ENCODE measurements at regions not wholly inside any gene's neighbourhood (a gene's known extent, or its start where the extent isn't known, plus 50 kb on each side); places are given as distances from the start of the nearest gene placed in this dataset.

DNA sequence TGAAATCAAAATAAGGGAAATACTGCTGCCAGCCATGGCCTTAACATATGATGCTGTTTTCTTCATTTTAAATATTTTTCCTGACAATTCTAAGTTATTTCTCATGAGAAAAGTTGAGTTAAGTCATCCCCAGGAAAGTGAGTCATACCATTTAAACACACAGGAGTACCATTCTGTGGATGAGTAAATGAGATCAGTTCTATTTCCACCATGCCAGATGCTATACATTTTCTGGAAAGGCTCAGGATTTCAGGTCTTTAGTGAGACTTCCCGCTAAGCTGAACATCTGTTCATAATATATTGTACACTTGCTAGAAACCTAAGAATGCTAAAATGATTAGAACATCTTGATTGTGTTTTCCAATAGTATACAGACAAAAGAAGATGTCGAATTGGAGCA, 256.2 kb upstream of the MANEA start:
- H3K27me3 ChIP-seq = no peaks in the 10 kb centered on the region
- no peak for TF ChIP-seq Cebpa-rat (IDR thresholded peaks at IDR 0.05)
- no peaks in the 10 kb centered on the region for H3K4me1 ChIP-seq
- no peaks in the 10 kb centered on the region for H3K36me3 ChIP-seq
- no peaks in the 10 kb centered on the region for H4K20me1 ChIP-seq
- no peak overlapping the region for H3K4me2 ChIP-seq
- no peak overlapping the region for H3K27ac ChIP-seq
- no peak overlapping the region for H3K4me3 ChIP-seq
- no peak overlapping the region for H3K9ac ChIP-seq
- H3K9me3 ChIP-seq = no peaks in the 10 kb centered on the region

DNA sequence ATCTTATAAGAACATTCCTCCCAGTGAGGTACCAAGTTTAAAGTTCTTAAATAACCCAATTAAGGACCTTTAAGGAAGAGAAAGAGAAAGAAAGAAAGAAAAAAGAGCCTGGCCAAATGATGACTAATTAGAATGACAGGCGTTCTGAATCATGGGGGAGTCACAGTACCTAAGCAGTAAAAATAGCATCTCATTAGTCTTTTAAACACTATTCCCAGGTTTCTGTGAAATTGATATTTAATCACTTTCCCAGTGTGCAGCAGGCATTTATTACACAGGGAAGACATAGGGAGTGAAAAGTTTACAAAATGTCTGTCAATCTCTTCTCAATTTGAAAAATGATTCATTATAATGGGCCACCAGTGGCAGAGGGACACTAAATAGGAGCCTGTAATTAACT, 251.4 kb upstream of the MANEA start:
- no peaks in the 10 kb centered on the region for H3K9me3 ChIP-seq
- H3K4me1 ChIP-seq = no peaks in the 10 kb centered on the region
- H3K4me2 ChIP-seq = no peak overlapping the region
- no peak overlapping the region for H3K27ac ChIP-seq
- TF ChIP-seq Cebpa-rat (IDR thresholded peaks at IDR 0.05) = no peak
- no peak overlapping the region for H3K4me3 ChIP-seq
- H3K9ac ChIP-seq = no peak overlapping the region
- no peaks in the 10 kb centered on the region for H3K36me3 ChIP-seq
- H4K20me1 ChIP-seq = no peaks in the 10 kb centered on the region
- H3K27me3 ChIP-seq = no peaks in the 10 kb centered on the region

DNA sequence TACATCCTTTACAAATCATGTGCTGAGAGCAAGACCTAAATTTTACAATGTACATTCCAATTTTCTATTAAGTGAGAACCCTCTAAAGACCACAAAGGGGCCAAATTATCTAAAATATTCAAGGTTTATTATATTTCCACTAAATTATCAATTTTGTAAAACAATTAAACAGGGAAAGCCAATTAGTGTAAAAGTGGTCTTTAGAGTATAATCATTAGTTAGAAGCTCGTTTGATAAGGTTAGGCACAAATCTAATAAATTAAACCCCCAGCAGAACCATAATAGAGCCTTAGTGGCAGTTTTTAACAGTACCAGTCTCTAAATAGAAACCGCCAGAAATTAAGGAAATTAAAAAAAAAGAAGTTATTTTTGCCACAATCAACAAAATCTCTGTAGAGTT, 249.1 kb upstream of the MANEA start:
- H3K27me3 ChIP-seq = no peaks in the 10 kb centered on the region
- H3K4me3 ChIP-seq = no peak overlapping the region
- H3K9ac ChIP-seq = no peak overlapping the region
- no peaks in the 10 kb centered on the region for H3K36me3 ChIP-seq
- no peak for TF ChIP-seq Cebpa-rat (IDR thresholded peaks at IDR 0.05)
- no peaks in the 10 kb centered on the region for H3K4me1 ChIP-seq
- H3K9me3 ChIP-seq = no peaks in the 10 kb centered on the region
- H4K20me1 ChIP-seq = no peaks in the 10 kb centered on the region
- H3K4me2 ChIP-seq = no peak overlapping the region
- no peak overlapping the region for H3K27ac ChIP-seq

DNA sequence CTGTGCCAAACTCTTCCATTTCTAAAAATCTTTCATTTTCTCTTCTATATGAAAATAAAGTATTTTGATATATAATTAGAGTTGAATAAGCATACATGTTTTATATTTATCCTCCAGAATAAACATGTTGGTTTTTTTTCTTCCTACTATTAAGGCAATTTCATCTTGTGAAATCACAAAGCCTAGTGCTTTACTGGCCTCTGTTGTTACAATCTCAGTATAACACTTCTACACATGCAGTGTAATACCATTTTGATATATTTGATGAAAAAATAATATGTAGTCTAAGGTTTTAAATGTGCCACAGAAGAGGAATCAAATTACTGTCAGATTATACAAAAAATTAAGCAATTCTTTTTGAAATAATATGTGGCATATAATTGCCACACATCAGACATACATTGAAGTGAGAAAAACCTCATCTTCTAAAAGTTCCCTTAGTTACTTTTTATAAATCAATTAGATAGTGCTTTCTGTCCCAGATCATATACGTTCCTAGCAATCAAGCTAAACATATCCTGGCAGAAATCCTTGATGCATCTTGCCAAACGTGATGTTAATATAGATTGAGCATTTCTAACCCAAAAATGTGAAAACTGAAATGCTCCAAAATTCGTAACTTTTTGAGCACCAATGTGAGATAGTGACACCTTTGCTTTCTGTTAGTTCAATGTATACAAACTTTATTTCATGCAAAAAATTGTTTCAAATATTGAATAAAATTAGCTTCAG, 225.1 kb upstream of the MANEA start:
- no peaks in the 10 kb centered on the region for H3K27me3 ChIP-seq
- H3K9ac ChIP-seq = no peak overlapping the region
- H3K36me3 ChIP-seq = no peaks in the 10 kb centered on the region
- no peak overlapping the region for H3K4me2 ChIP-seq
- H3K9me3 ChIP-seq = no peaks in the 10 kb centered on the region
- H3K27ac ChIP-seq = no peak overlapping the region
- no peaks in the 10 kb centered on the region for H4K20me1 ChIP-seq
- no peak overlapping the region for H3K4me3 ChIP-seq
- no peak for TF ChIP-seq Cebpa-rat (IDR thresholded peaks at IDR 0.05)
- H3K4me1 ChIP-seq = no peaks in the 10 kb centered on the region

DNA sequence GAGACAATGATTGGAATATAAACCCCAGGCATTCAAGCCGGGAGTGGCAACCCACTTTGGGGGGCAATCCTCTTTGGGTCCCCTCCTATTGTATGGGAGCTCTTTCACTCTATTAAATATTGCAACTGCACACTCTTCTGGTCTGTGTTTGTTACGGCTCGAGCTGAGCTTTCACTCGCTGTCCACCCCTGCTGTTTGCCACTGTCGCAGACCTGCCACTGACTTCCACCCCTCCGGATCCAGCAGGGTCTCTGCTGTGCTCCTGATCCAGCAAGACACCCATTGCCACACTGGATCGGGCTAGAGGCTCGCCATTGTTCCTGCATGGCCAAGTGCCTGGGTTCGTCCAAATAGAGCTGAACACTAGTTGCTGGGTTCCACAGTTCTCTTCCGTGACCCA, 222.8 kb upstream of the MANEA start:
- no peak overlapping the region for H3K4me3 ChIP-seq
- H3K9me3 ChIP-seq = no peaks in the 10 kb centered on the region
- no peak overlapping the region for H3K27ac ChIP-seq
- H4K20me1 ChIP-seq = no peaks in the 10 kb centered on the region
- no peak for TF ChIP-seq Cebpa-rat (IDR thresholded peaks at IDR 0.05)
- no peaks in the 10 kb centered on the region for H3K4me1 ChIP-seq
- no peaks in the 10 kb centered on the region for H3K27me3 ChIP-seq
- no peak overlapping the region for H3K4me2 ChIP-seq
- no peaks in the 10 kb centered on the region for H3K36me3 ChIP-seq
- H3K9ac ChIP-seq = no peak overlapping the region

DNA sequence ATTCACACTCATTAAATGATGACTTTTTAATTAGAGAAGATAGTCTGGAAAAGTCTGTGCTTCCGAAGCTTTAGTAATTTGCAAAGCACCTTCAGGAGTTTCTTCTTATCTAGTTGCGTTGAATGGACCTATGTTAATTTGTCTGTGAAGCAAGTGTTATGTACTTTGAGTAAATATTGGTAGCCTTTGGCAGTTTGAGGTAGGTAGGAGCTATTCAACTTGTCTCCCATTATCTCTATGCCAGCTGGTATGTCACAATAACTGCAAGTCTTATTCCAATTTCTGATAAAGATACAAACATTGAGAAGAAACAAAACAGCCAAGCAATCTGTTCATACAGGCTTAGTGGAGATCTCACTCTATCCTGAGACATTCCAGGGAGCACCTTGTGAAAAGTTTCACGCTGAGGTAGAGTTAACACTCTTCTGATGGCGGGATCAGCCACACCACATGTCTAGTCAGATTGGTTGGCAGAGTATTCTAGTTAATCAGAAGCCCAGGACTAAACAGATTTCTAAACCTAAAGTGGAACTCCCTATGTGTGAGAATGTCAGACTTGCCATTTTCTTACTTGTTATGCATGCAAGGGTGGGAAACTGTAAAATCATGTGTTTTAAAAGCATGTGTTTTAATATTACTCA, 219.8 kb upstream of the MANEA start:
- Histone ChIP-seq H4K20me1 (no peaks in the 10 kb centered on the region), H3K27ac (no peak overlapping the region), H3K4me2 (no peak overlapping the region), H3K4me3 (no peak overlapping the region), H3K4me1 (no peaks in the 10 kb centered on the region), H3K9ac (no peak overlapping the region), H3K36me3 (no peaks in the 10 kb centered on the region), H3K27me3 (no peaks in the 10 kb centered on the region), H3K9me3 (no peaks in the 10 kb centered on the region)
- no peak for TF ChIP-seq Cebpa-rat (IDR thresholded peaks at IDR 0.05)

DNA sequence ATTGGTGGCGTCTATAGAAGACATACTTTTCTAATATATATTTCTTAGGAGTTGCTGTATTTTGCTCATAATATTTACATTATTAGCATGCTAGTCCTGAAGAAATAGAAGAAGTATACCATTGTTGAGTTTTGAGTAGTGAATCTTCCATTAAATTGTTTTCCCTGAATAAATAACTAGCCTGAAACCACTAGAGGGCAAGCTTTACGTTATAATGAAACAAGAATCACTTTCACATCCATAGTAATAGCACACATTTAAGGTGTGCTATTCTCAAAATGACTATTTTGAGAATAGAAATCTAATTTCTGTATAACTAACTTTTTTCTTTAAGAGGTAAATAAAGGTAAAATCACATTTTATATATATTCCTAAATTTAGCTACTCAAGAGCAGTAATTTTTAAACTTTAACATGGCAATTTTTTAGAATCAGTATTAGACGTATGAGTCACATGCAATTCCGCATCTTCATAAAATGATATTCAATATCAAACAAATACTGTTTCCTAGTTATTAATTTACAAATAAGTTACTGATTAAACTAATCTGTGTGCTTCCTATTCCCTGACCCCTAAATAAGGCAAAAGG, 213.2 kb upstream of the MANEA start:
- H4K20me1 ChIP-seq = no peaks in the 10 kb centered on the region
- no peaks in the 10 kb centered on the region for H3K27me3 ChIP-seq
- no peak overlapping the region for H3K9ac ChIP-seq
- no peaks in the 10 kb centered on the region for H3K9me3 ChIP-seq
- no peaks in the 10 kb centered on the region for H3K36me3 ChIP-seq
- H3K27ac ChIP-seq = no peak overlapping the region
- H3K4me1 ChIP-seq = no peaks in the 10 kb centered on the region
- no peak overlapping the region for H3K4me2 ChIP-seq
- TF ChIP-seq Cebpa-rat (IDR thresholded peaks at IDR 0.05) = no peak
- no peak overlapping the region for H3K4me3 ChIP-seq

DNA sequence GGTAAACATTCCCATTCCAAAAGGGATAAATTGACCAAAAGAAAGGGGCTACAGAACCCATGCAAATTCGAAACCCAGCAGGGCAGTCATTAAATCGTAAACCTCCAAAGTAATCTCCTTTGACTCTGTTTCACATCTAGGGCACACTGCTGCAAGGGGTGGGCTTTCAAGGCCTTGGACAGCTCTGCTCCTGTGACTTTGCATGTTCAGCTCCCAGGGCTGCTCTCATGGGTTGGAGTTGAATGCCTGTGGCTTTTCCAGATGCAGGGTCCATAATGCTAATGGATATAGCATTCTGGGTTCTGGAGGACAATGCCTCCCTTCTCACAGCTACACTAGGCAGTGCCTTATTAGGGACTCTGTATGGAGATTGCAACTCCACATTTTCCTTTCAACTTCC, 211.9 kb upstream of the MANEA start:
- Histone ChIP-seq H3K4me1 (no peaks in the 10 kb centered on the region), H3K4me3 (no peak overlapping the region), H3K27me3 (no peaks in the 10 kb centered on the region), H3K27ac (no peak overlapping the region), H3K9ac (no peak overlapping the region), H3K4me2 (no peak overlapping the region), H4K20me1 (no peaks in the 10 kb centered on the region), H3K36me3 (no peaks in the 10 kb centered on the region), H3K9me3 (no peaks in the 10 kb centered on the region)
- TF ChIP-seq Cebpa-rat (IDR thresholded peaks at IDR 0.05) = no peak

DNA sequence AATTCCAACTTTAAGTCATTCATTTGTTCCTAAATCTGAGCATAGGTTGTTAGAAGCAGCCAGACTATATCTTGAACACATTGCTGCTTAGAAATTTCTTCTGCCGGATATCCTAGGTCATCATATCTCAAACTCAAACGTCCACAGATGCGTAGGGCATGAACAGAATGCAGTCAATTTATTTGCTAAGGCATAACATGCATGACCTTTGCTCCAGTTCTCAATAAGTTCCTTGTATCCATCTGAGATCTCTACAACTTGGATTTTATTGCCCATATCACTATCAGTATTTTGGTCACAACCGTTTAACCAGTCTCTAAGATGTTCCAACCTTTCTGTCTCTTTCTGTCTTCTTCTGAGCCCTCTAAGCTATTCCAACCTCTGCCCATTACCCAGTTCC, 210.9 kb upstream of the MANEA start:
- no peaks in the 10 kb centered on the region for H3K36me3 ChIP-seq
- no peak overlapping the region for H3K4me3 ChIP-seq
- no peak overlapping the region for H3K9ac ChIP-seq
- H3K27me3 ChIP-seq = no peaks in the 10 kb centered on the region
- H3K9me3 ChIP-seq = no peaks in the 10 kb centered on the region
- H4K20me1 ChIP-seq = no peaks in the 10 kb centered on the region
- H3K4me1 ChIP-seq = no peaks in the 10 kb centered on the region
- TF ChIP-seq Cebpa-rat (IDR thresholded peaks at IDR 0.05) = no peak
- H3K27ac ChIP-seq = no peak overlapping the region
- no peak overlapping the region for H3K4me2 ChIP-seq

DNA sequence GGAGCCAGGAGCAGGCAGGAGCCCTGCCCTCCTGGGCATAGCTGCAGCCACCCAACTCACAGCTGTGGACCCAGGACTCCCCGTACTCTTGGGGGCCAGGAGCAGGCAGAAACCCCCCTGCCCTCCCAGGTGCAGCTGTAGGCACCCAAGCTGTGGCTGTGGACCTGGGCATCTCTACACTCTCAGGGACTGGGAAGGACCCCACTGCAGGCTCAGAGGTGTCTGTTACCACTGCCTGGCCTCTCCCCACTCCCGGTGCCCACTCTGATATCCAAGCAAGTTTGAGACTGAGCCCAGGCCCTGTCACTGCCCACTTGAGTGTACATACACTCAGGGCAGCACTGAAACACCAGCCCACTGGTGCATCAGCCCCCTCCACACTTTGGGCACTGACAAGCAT, 193.5 kb upstream of the MANEA start:
- no peak overlapping the region for H3K27ac ChIP-seq
- H3K9me3 ChIP-seq = peaks cover 7% of the 10 kb centered on the region; the same call in 1 of the 2 replicates
- no peak overlapping the region for H3K4me2 ChIP-seq
- H4K20me1 ChIP-seq = no peaks in the 10 kb centered on the region
- TF ChIP-seq Cebpa-rat (IDR thresholded peaks at IDR 0.05) = no peak
- H3K9ac ChIP-seq = no peak overlapping the region
- H3K36me3 ChIP-seq = no peaks in the 10 kb centered on the region
- peaks cover 5% of the 10 kb centered on the region for H3K4me1 ChIP-seq
- H3K27me3 ChIP-seq = no peaks in the 10 kb centered on the region
- H3K4me3 ChIP-seq = no peak overlapping the region
